ENCODE measurements at regions not wholly inside any gene's neighbourhood (a gene's known extent, or its start where the extent isn't known, plus 50 kb on each side); places are given as distances from the start of the nearest gene placed in this dataset.

GRCh38 chr10:36191009-36191408 lies 548.9 kb upstream of the FZD8 start:
- TF ChIP-seq, protein P1, sequence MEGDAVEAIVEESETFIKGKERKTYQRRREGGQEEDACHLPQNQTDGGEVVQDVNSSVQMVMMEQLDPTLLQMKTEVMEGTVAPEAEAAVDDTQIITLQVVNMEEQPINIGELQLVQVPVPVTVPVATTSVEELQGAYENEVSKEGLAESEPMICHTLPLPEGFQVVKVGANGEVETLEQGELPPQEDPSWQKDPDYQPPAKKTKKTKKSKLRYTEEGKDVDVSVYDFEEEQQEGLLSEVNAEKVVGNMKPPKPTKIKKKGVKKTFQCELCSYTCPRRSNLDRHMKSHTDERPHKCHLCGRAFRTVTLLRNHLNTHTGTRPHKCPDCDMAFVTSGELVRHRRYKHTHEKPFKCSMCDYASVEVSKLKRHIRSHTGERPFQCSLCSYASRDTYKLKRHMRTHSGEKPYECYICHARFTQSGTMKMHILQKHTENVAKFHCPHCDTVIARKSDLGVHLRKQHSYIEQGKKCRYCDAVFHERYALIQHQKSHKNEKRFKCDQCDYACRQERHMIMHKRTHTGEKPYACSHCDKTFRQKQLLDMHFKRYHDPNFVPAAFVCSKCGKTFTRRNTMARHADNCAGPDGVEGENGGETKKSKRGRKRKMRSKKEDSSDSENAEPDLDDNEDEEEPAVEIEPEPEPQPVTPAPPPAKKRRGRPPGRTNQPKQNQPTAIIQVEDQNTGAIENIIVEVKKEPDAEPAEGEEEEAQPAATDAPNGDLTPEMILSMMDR (IDR thresholded peaks at IDR 0.05; ENCODE audit: insufficient read depth, low read depth, low read length) = no peak
- no peak for TF ChIP-seq EZH2 (IDR thresholded peaks at IDR 0.05; ENCODE audit: insufficient read depth, low read length)

All from astrocyte (in vitro differentiated cells and primary cell).